Heart right ventricle (tissue), 16 donors: ENCODE measurements at regions not wholly inside any gene's neighbourhood (a gene's known extent, or its start where the extent isn't known, plus 50 kb on each side); places are given as distances from the start of the nearest gene placed in this dataset.

Experiments
- ATAC-seq, 8 donors: fragments of 200-7000 bp; cut with Tn5 transposase; one replicate each; pipeline ENCODE4 v1.9.1; 2020; ENCODE audit warnings: mild to moderate bottlenecking in 8 of 8, moderate library complexity in 8 of 8, moderate number of reproducible peaks in 1 of 8
- DNase-seq, 2 donors: peaks; one replicate each; pipeline ENCODE4 v3.0.0-alpha.2; 2020
- H3K27ac ChIP-seq, 10 donors: fragments of 200-600 bp; sonication (generic) in 2 of 10; one replicate each; pipeline versions ENCODE4 v1.5.0 to v1.8.0; 2020 to 2022; ENCODE audit warnings: mild to moderate bottlenecking in 3 of 10
- H3K27me3 ChIP-seq, 7 donors: fragments of 200-600 bp; one replicate each; pipeline ENCODE4 v1.8.0; 2021 to 2022; ENCODE audit warnings: mild to moderate bottlenecking in 2 of 7
- H3K36me3 ChIP-seq, 9 donors: fragments of 200-600 bp; sonication (generic) in 1 of 9; one replicate each; pipeline versions ENCODE4 v1.5.0 to v1.8.0; 2020 to 2022; ENCODE audit warnings: mild to moderate bottlenecking in 2 of 9
- H3K4me1 ChIP-seq, 9 donors: fragments of 200-600 bp; sonication (generic) in 1 of 9; one replicate each; pipeline versions ENCODE4 v1.5.0 to v1.8.0; 2020 to 2022; ENCODE audit warnings: mild to moderate bottlenecking in 4 of 9
- H3K4me3 ChIP-seq, 10 donors: fragments of 200-600 bp; sonication (generic) in 2 of 10; one replicate each; pipeline versions ENCODE4 v1.5.0 to v1.8.0; 2020 to 2022; ENCODE audit warnings: mild to moderate bottlenecking in 7 of 10, moderate library complexity in 2 of 10
- H3K9me3 ChIP-seq, 11 donors: fragments of 200-600 bp in 10 of 11; sonication (generic) in 2 of 11; one replicate each; pipeline versions ENCODE4 v1.5.0 to v1.8.0; 2013 to 2022; ENCODE audit warnings: mild to moderate bottlenecking in 2 of 11, control low read depth in 1 of 11, moderate library complexity in 1 of 11
- WGBS, 2 donors: extraction: QIAGEN DNeasy Blood & Tissue Kit; methylation state at CpG; one replicate each; pipeline ENCODE4 v1.1.7; 2013; ENCODE audit warnings: inconsistent platforms in 1 of 2; 5-methylcytosine and 5-hydroxymethylcytosine counted together
- intact Hi-C, 10 donors: fragments of 100-400 bp; cut with DNase I; formaldehyde crosslinking; loops; one replicate each; pipeline versions ENCODE4 v1.11.1 to v1.14.2; 2022
- TF ChIP-seq, protein P1 (sequence below), 9 donors: fragments of 200-600 bp; sonication (generic) in 2 of 9; IDR thresholded peaks; one replicate each; pipeline versions ENCODE4 v1.5.0 to v1.8.0; 2021 to 2022; ENCODE audit warnings: antibody characterized with exemption in 9 of 9, mild to moderate bottlenecking in 5 of 9, moderate library complexity in 1 of 9
- donor health status: Arrhythmogenic right ventricular cardiomyopathy.
- donor health status: ischemic (EF 13 %, LVEDD 7.1; RV severe dilation, severe dysfunction).
- donor health status: healthy with polysubstance abuse.
- donor health status: DM: no; HTN: yes; CAD: no.
- donor health status: DM: no; HTN: no; CAD: no.
- donor health status: ischemic (EF 25% LVEDD 6.9; RV normal size, moderate dysfunction).
- donor health status: ischemic (EF 25% LVEDD 5.7; RV mildly dilated, moderate dysfunction).
- donor health status: healthy.
- donor health status: DM: yes; HTN: yes; CAD: no.
- donor health status: Ischemic cardiomyopathy.
- donor health status: ischemic (EF 35%, LVEDD 5.7; RV mildly dilated, moderate dysfunction).
- donor health status: nonischemic (EF 11% LVEDD 7.7; RV severe dilation, severe dysfunction).
- donor health status: DM: yes; HTN: yes; CAD: no.
- donor health status: PGD.
- donor health status: ischemic (EF 29% LVEDD 5.4; RV normal size, mild dysfunction).
- donor health status: nonischemic (EF 23%, LVEDD 6.1; RV moderate dilation, normal function).

DNA sequence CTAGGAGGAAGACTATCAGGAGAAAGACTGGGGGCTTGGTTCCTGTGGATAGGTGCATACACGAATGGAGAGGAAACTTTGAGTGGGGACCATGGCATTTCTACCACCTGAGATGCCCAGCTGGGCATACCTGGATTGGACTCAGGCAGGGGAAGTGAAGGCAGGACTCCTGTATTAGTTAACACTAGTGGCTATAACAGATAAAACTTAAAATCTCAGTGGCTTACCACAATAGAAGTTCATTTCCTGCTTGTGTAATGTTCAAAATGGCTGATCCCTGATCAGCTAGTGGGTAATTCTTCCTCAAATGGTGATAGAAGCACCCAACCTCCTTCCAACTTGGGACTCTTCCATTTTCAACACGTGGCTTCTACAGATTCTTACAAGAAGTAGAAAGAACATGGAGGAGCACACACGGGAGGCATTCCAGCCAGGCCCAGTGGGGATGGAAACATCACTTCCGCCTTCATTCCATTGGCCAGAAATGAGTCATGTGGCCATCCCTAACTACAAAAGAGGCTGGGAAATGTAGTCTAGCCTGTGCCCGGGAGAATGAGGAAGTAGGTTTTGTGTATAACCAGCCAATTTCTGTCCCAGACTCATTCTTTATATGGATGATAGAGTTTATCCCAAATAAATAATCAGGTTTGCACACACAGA is 112.1 kb downstream of the UTP18 start:
- Histone ChIP-seq H3K27ac (peak overlapping the region in 1 of 10 donors; percentile 40), H3K27me3 (peaks cover 0 to 21% (median 8%) of the 10 kb centered on the region in 7 donors), H3K36me3 (no peaks in the 10 kb centered on the region), H3K9me3 (peaks cover 0 to 5% (median 0%) of the 10 kb centered on the region in 11 donors), H3K4me3 (no peak overlapping the region), H3K4me1 (peaks cover 0 to 18% (median 0%) of the 10 kb centered on the region in 9 donors)
- intact Hi-C loops = loop anchor here in 1 of 10 donors (5.0 to 10.0 kb wide), 2 partner anchors 165 to 362 kb away; no protein-coding TSS in a partner anchor
- TF ChIP-seq, protein P1, sequence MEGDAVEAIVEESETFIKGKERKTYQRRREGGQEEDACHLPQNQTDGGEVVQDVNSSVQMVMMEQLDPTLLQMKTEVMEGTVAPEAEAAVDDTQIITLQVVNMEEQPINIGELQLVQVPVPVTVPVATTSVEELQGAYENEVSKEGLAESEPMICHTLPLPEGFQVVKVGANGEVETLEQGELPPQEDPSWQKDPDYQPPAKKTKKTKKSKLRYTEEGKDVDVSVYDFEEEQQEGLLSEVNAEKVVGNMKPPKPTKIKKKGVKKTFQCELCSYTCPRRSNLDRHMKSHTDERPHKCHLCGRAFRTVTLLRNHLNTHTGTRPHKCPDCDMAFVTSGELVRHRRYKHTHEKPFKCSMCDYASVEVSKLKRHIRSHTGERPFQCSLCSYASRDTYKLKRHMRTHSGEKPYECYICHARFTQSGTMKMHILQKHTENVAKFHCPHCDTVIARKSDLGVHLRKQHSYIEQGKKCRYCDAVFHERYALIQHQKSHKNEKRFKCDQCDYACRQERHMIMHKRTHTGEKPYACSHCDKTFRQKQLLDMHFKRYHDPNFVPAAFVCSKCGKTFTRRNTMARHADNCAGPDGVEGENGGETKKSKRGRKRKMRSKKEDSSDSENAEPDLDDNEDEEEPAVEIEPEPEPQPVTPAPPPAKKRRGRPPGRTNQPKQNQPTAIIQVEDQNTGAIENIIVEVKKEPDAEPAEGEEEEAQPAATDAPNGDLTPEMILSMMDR (IDR thresholded peaks at IDR 0.05) = no peak
- ATAC-seq (peak in 6 of 8 donors; percentile 55 to 75 (median 64)), DNase-seq (peak in 1 of 2 donors; percentile 21)
- 55 to 64% methylated on average over 5 of the region's 5 CpGs for WGBS, 2 donors

DNA sequence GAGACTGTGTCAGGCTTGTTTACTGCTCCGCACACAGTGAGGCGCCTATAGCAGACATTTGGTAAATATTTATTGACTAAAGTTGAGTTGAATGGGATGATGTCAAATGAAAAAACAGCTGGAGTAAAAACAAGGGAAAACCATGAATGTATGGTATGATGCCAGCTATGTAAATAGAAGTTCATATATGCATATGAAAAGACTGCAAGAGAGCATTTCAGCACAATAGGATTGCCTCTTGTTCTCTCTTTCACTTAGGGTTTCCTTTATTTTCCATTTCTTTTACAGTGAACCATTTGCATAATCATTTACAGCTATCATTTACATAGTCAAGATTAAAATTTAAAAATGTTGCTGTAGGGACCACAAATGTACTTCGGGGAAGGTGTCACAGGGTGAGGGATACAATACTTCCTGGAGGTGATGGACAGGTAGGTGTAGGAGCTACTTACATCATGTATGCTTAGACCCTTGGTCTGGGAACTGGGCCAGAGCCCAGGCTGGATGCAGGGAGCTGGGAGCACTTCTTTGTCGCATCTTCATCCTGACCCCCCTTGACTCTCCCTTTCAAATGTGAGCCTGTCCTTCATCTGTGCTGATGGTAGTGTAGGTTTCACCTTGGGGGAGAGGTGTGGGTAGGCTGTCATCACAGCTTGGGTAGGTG is 113.3 kb downstream of the UTP18 start:
- Histone ChIP-seq H3K4me1 (peaks cover 0 to 18% (median 0%) of the 10 kb centered on the region in 9 donors), H3K9me3 (peaks cover 0 to 5% (median 0%) of the 10 kb centered on the region in 11 donors), H3K36me3 (no peaks in the 10 kb centered on the region), H3K4me3 (no peak overlapping the region), H3K27ac (no peak overlapping the region), H3K27me3 (peaks cover 0 to 24% (median 8%) of the 10 kb centered on the region in 7 donors)
- DNase-seq (no peak), ATAC-seq (no peak)
- TF ChIP-seq, protein P1 (IDR thresholded peaks at IDR 0.05) = no peak
- 76 to 84% methylated on average over 4 of the region's 4 CpGs for WGBS, 2 donors
- intact Hi-C loops = loop anchor here in 1 of 10 donors (5.0 to 10.0 kb wide), 2 partner anchors 164 to 361 kb away; no protein-coding TSS in a partner anchor

DNA sequence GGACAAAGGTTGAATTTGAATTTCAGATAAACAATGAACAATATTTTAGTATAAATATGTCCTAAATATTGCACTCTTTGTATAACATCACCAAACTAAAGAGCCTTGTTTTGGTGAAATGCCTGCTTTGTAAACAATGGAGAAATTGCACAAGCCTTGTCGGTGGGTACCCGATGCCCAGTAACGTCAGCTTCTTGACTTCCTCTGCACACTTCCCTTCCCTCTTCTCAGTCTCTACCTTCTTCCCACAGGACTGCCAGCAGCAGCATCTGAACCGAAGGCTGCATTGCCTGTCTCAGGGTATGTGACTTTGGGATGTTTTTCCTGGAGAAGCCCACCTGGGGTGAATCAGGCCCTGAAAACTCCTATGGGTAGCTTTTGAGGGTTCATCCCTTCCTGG is 113.9 kb downstream of the UTP18 start:
- Histone ChIP-seq H3K36me3 (no peaks in the 10 kb centered on the region), H3K9me3 (peaks cover 0 to 5% (median 0%) of the 10 kb centered on the region in 11 donors), H3K27me3 (peaks cover 0 to 24% (median 8%) of the 10 kb centered on the region in 7 donors), H3K4me3 (no peak overlapping the region), H3K27ac (no peak overlapping the region), H3K4me1 (peaks cover 0 to 18% (median 0%) of the 10 kb centered on the region in 9 donors)
- TF ChIP-seq, protein P1 (IDR thresholded peaks at IDR 0.05) = no peak
- intact Hi-C loops = loop anchor here in 1 of 10 donors (5.0 to 10.0 kb wide), 2 partner anchors 163 to 361 kb away; no protein-coding TSS in a partner anchor
- peak in 1 of 8 donors; percentile 49 for ATAC-seq
- no peak for DNase-seq
- WGBS, 2 donors = 64 to 71% methylated on average over 4 of the region's 4 CpGs

DNA sequence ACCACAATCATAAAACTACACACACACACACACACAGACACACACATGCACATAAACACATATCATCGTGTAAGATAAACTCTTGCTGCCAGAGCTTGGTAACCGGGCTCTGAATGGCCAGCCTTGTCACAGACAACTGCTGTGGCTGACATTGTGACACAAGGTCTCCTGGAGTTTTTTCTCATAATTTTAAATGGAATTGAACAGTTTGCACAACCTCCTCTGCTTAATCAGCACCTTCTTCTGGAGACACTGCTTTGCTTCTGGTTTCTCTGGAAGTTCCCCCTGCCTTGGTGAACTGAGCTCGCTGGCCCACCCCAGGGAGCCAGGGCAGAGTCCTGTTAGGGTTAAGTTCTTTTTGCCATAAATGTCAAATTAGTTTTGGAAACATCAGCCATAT is 115.4 kb downstream of the UTP18 start:
- H3K4me1 ChIP-seq = peaks cover 0 to 18% (median 0%) of the 10 kb centered on the region in 9 donors
- H3K27me3 ChIP-seq = peaks cover 0 to 13% (median 8%) of the 10 kb centered on the region in 7 donors
- no peaks in the 10 kb centered on the region for H3K36me3 ChIP-seq
- H3K9me3 ChIP-seq = peaks cover 0 to 5% (median 0%) of the 10 kb centered on the region in 11 donors
- no peak for ATAC-seq
- TF ChIP-seq, protein P1 (IDR thresholded peaks at IDR 0.05) = no peak
- no peak overlapping the region for H3K27ac ChIP-seq
- no peak overlapping the region for H3K4me3 ChIP-seq
- DNase-seq = no peak
- intact Hi-C loops = loop anchor here in 1 of 10 donors (10.0 kb wide), 1 partner anchor 359 kb away; no protein-coding TSS in a partner anchor
- 83 to 87% methylated on average over 3 of the region's 3 CpGs for WGBS, 2 donors
